Lower lobe of right lung (tissue), 2 donors: ENCODE measurements at regions not wholly inside any gene's neighbourhood (a gene's known extent, or its start where the extent isn't known, plus 50 kb on each side); places are given as distances from the start of the nearest gene placed in this dataset.

Experiments
- ATAC-seq, 2 donors: fragments of 200-7000 bp; cut with Tn5 transposase; one replicate each; pipeline ENCODE4 v1.9.1; 2020 to 2022; ENCODE audit warnings: mild to moderate bottlenecking in 2 of 2, moderate library complexity in 2 of 2
- DNase-seq: peaks from one replicate; pipeline ENCODE4 v3.0.0-alpha.2; 2020
- H3K27ac ChIP-seq: fragments of 200-600 bp; one replicate; pipeline ENCODE4 v1.8.0; 2022
- H3K27me3 ChIP-seq: fragments of 200-600 bp; one replicate; pipeline ENCODE4 v1.8.0; 2022; ENCODE audit warnings: low read depth
- H3K36me3 ChIP-seq: fragments of 200-600 bp; one replicate; pipeline ENCODE4 v1.8.0; 2022; ENCODE audit warnings: mild to moderate bottlenecking
- H3K4me1 ChIP-seq: fragments of 200-600 bp; one replicate; pipeline ENCODE4 v1.8.0; 2022
- H3K4me3 ChIP-seq: fragments of 200-600 bp; one replicate; pipeline ENCODE4 v1.8.0; 2022; ENCODE audit warnings: mild to moderate bottlenecking
- H3K9me3 ChIP-seq: fragments of 200-600 bp; one replicate; pipeline ENCODE4 v1.8.0; 2022
- CTCF ChIP-seq: fragments of 200-600 bp; IDR thresholded peaks from one replicate; pipeline ENCODE4 v1.8.0; 2022; ENCODE audit warnings: antibody characterized with exemption, mild to moderate bottlenecking
- intact Hi-C: fragments of 100-400 bp; cut with DNase I; formaldehyde crosslinking; loops from one replicate; pipeline ENCODE4 v1.11.0; 2022
- donor health status: DM: no; HTN: yes; CAD: no; lungs with severe emphysema.

GRCh38 chr18:22006458-22006857 is 162.9 kb upstream of the GATA6 start:
- Histone ChIP-seq H3K27me3 (no peaks in the 10 kb centered on the region), H3K4me3 (no peak overlapping the region), H3K4me1 (no peaks in the 10 kb centered on the region), H3K36me3 (no peaks in the 10 kb centered on the region), H3K9me3 (no peaks in the 10 kb centered on the region), H3K27ac (no peak overlapping the region)
- intact Hi-C loops = no loop called here
- TF ChIP-seq CTCF = no peak
- ATAC-seq = no peak
- DNase-seq = no peak

GRCh38 chr18:22009242-22009641 is 160.1 kb upstream of the GATA6 start:
- intact Hi-C loops = no loop called here
- Histone ChIP-seq H3K4me3 (no peak overlapping the region), H3K36me3 (no peaks in the 10 kb centered on the region), H3K27me3 (no peaks in the 10 kb centered on the region), H3K27ac (no peak overlapping the region), H3K4me1 (no peaks in the 10 kb centered on the region), H3K9me3 (peaks cover 10% of the 10 kb centered on the region)
- DNase-seq (no peak), ATAC-seq (no peak)
- TF ChIP-seq CTCF = no peak

- H3K9me3 ChIP-seq = peaks cover 10% of the 10 kb centered on the region
- ATAC-seq = no peak
- H3K27me3 ChIP-seq = no peaks in the 10 kb centered on the region
- TF ChIP-seq CTCF = no peak
- no peak overlapping the region for H3K4me3 ChIP-seq
- H3K4me1 ChIP-seq = no peaks in the 10 kb centered on the region
- intact Hi-C loops = no loop called here
- no peak overlapping the region for H3K27ac ChIP-seq
- no peaks in the 10 kb centered on the region for H3K36me3 ChIP-seq
- DNase-seq = no peak
These were observed 155.4 kb upstream of the GATA6 start for GRCh38 chr18:22013993-22014392.

GRCh38 chr18:22015156-22015555 is 154.2 kb upstream of the GATA6 start:
- ATAC-seq = no peak
- no peak overlapping the region for H3K4me3 ChIP-seq
- peaks cover 10% of the 10 kb centered on the region for H3K9me3 ChIP-seq
- H3K36me3 ChIP-seq = no peaks in the 10 kb centered on the region
- no peak for TF ChIP-seq CTCF
- no peaks in the 10 kb centered on the region for H3K27me3 ChIP-seq
- intact Hi-C loops = no loop called here
- DNase-seq = no peak
- no peaks in the 10 kb centered on the region for H3K4me1 ChIP-seq
- H3K27ac ChIP-seq = no peak overlapping the region

GRCh38 chr18:22018366-22018765 is 151.0 kb upstream of the GATA6 start:
- no peak for TF ChIP-seq CTCF
- no peak for ATAC-seq
- H3K27ac ChIP-seq = no peak overlapping the region
- DNase-seq = no peak
- no peaks in the 10 kb centered on the region for H3K27me3 ChIP-seq
- H3K9me3 ChIP-seq = peaks cover 2% of the 10 kb centered on the region
- H3K4me3 ChIP-seq = no peak overlapping the region
- H3K4me1 ChIP-seq = no peaks in the 10 kb centered on the region
- intact Hi-C loops = no loop called here
- no peaks in the 10 kb centered on the region for H3K36me3 ChIP-seq

- no peak for ATAC-seq
- no peaks in the 10 kb centered on the region for H3K4me1 ChIP-seq
- no peak for TF ChIP-seq CTCF
- DNase-seq = no peak
- H3K27me3 ChIP-seq = no peaks in the 10 kb centered on the region
- no peaks in the 10 kb centered on the region for H3K36me3 ChIP-seq
- no peaks in the 10 kb centered on the region for H3K9me3 ChIP-seq
- intact Hi-C loops = no loop called here
- no peak overlapping the region for H3K27ac ChIP-seq
- H3K4me3 ChIP-seq = no peak overlapping the region
These were observed 150.2 kb upstream of the GATA6 start for GRCh38 chr18:22019193-22019592.
